Erythroblast (primary cell): ENCODE measurements at regions not wholly inside any gene's neighbourhood (a gene's known extent, or its start where the extent isn't known, plus 50 kb on each side); places are given as distances from the start of the nearest gene placed in this dataset.

Experiments
- GATA1 ChIP-seq: IDR thresholded peaks from 2 replicates; pipeline ENCODE4 v1.6.1; 2011; ENCODE audit warnings: low read depth, mild to moderate bottlenecking, control low read depth, low read length, moderate library complexity
- POLR2A ChIP-seq: IDR thresholded peaks from 2 replicates; pipeline ENCODE4 v1.6.1; 2011; ENCODE audit warnings: mild to moderate bottlenecking, low read length

DNA sequence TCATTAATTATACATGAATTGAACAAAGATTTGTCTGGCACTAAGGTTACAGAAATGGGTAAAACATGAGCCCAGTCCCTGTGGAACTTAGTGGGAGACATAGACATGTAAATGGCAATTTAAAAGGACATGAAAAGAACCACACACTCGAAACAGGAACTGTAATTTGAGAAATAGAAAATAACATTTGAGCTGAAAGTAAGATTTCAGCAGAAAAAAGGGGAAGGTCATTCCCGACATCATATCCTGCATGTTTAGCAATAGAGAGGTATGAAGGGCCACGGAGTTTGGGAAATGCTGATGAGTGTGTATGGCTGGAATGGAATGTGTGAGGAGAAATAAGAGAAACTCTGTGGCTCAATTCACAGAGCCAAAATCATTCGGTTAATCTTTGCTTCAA is 175.4 kb upstream of the AHR start:
- no peak for TF ChIP-seq POLR2A
- no peak for TF ChIP-seq GATA1
